PFSK-1 (cell line): ENCODE measurements at regions not wholly inside any gene's neighbourhood (a gene's known extent, or its start where the extent isn't known, plus 50 kb on each side); places are given as distances from the start of the nearest gene placed in this dataset.

Experiments used
- POLR2AphosphoS5 ChIP-seq: IDR thresholded peaks from 2 replicates; pipeline ENCODE4 v1.6.1; 2012; ENCODE audit warnings: low read depth, mild to moderate bottlenecking, control low read depth, low read length, moderate library complexity
- TAF1 ChIP-seq: IDR thresholded peaks from 2 replicates; pipeline ENCODE4 v1.6.1; 2012; ENCODE audit warnings: low read length, control low read depth, borderline replicate concordance; ENCODE audit not compliant: insufficient read depth

DNA sequence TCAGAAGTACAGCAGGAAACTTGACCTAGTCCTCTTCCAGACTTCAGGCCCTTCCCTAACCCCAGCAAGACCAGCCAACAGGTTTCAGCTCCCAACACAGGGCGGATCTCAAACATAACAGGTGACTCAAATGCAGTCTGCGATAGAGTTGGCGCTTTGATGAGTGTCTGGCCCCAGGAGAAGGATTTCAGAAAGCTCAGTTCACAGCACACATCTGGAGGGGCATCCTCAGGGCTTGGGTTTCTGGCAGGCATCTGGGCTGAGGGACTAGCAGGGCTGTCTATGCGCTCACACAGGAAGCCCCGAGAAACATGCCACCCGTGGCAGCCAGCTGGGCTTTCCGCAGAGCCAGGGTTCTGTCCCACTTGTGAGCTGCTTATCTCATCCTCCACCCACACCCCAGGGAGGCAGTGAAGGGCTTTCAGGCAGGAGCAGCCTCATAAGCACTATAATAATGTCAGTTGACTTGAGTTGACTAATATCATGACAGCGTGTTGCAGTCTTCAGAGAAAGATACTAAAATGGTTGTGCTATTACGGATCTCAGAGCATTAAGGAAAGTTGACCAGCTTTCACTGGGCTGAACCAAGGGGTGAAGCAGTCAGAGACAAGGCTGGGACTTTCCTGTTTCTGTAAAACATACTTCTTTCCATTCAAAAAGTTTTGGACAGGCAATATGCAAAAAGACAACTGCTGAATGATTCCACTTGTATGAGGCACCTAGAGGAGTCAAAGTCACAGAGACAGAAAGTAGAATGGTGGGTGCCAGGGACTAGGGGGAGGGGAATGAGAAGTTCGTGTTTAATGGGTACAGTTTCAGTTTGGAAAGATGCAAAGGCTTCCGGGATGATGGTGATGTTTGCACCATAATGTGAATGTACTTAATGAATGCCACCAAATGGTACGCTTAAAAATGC lies 233.0 kb upstream of the IRF2BP2 start:
- no peak for TF ChIP-seq POLR2AphosphoS5
- no peak for TF ChIP-seq TAF1
